GM18505 (cell line): ENCODE measurements at regions not wholly inside any gene's neighbourhood (a gene's known extent, or its start where the extent isn't known, plus 50 kb on each side); places are given as distances from the start of the nearest gene placed in this dataset.

Source experiments
- ATAC-seq: cut with Tn5 transposase; IDR thresholded peaks from one replicate; pipeline ENCODE4 v1.9.1; 2021; ENCODE audit not compliant: unreplicated experiment
- POLR2A ChIP-seq: IDR thresholded peaks from 4 replicates; pipeline ENCODE4 v1.6.1; 2011; ENCODE audit warnings: borderline replicate concordance; ENCODE audit not compliant: insufficient read depth, insufficient read length; ENCODE audit errors: extremely low read depth

DNA sequence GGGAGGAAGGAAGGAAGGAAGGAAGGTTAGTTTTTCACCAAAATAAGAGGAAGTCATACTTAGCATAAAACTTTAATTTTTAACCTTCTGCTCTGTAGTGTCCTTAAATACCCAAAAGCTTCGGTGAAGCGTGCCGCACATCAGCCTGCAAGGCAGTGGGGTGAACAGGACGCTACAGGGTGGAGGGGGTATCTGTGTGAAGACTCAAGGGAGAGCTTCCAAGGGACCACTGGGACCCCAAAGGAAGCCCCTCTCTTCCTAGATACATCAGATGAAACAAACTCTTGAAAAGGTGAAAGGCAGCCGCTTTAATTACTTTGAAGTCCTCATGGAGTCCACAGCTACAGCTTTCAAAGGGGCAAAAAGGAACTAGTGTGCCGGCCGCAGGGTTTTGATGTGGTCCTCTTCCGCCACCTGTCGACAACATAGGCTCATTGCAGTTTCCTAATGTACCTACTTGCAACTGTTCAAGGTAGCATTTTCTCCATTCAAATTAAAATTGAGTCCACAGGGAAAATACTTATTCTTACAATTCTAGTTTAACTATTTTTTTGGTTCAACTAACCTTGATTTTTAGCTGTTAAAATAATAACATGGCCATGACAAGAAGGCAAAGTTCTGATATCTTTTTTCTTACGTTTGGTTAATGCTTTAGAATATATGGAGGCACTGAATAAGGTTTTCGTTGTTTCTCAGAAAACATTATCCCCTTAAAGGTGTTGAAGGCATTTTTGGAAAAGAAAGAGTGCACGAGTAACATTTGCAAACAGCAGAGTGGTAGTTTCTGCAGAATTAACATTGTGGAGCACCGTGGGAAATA lies 135.0 kb upstream of the RIPOR2 start:
- ATAC-seq: peak; percentile 86

DNA sequence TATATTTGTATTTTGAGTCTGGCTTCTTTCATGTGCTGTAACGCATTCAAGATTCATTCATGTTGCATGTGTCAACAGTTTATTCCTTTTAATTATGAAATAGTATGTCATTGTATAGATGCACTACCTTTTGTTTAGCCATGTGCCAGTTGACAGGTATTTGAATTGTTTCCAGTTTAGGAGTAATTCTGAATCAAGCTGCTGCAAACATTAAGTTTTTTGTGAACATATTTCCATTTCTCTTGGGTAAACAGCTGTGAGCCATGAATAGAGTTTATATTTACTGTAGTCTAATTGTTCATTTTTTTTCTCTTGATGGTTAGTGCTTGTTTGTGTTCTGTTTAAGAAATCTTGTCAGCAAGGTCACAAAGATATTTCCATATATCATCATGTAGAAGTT lies 142.4 kb upstream of the RIPOR2 start:
- no peak for ATAC-seq
- no peak for TF ChIP-seq POLR2A

More for the DNA sequence above, 135.0 kb upstream of the RIPOR2 start:
- TF ChIP-seq POLR2A: no peak

DNA sequence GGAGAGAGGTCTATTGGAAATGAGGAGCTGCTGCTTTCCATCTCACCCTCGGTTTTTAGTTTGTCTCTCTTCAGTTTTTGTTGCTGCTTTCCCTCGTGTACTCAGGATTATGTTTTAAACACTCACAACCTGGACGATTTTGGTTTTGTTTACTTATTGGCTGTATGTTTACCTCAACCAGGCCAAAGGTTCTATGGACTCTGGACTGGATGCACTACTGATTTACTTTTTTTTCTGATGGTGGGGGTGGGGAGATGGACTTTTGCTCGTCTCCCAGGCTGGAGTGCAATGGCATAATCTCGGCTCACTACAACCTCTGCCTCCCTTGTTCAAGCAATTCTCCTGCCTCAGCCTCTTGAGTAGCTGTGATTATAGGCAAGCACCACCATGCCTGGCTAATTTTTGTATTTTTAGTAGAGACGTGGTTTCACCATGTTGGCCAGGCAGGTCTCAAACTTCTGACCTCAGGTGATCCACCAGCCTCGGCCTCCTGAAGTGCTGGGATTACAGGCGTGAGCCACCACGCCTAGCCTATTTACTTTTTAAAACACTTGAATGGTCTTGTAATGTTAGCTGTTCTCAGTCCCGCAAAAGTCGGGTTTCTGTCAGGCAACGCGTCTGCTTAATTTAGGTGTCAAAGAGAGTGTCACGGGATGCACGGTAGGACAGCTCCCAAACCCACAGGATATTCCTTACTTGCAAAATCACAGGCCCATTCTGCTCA lies 148.2 kb upstream of the RIPOR2 start:
- TF ChIP-seq POLR2A: no peak
- ATAC-seq: no peak

GRCh38 chr6:25084508-25084833 lies 148.7 kb upstream of the RIPOR2 start:
- ATAC-seq: no peak
- no peak for TF ChIP-seq POLR2A

GRCh38 chr6:25085756-25086155 lies 150.0 kb upstream of the RIPOR2 start:
- no peak for TF ChIP-seq POLR2A
- no peak for ATAC-seq

- ATAC-seq: no peak
Observed at GRCh38 chr6:25086500-25087091, 150.8 kb upstream of the RIPOR2 start.

DNA sequence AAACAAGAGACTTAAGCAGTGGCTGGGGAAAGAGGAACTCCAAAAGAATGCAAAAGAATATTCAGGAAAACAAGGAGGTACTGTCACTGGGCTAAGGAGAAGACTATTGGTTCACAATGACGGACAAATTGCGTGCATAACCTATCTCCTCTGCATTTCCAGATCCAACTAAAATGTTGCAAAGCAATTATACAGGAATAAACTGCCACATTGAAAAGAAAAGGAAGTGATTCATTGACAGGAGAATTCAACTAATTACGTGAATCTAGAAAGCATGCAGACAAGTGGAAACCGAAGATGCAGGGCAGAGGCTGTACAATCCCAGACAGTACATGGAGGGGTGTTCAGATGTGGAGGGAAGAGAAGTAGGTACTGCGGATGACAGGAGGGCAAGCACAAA lies 152.8 kb upstream of the RIPOR2 start:
- TF ChIP-seq POLR2A: no peak
- ATAC-seq: no peak

More at GRCh38 chr6:25086500-25087091, 150.8 kb upstream of the RIPOR2 start:
- no peak for TF ChIP-seq POLR2A

DNA sequence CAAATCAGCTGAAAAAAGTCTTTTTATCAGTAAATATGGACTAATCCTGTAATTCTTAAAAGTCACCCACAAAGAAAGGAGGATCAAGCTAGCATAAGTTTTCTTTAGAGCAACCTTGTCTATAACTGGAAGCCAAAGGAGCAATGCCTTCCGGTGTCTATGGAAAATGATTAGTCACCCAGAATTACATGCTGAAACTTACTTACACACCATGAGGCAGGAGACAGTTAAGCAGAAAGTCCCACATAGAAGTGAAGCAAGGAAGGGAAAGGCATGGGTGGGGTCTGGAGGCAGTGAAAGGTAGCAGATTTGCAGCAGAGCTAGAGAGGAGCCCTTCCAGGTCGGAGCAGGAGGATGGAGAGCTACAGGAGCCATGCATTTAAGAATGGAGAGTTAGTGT lies 153.7 kb upstream of the RIPOR2 start:
- TF ChIP-seq POLR2A: no peak
- no peak for ATAC-seq

- TF ChIP-seq POLR2A: no peak
- no peak for ATAC-seq
Observed at GRCh38 chr6:25094726-25095125, 159.0 kb upstream of the RIPOR2 start.

- no peak for TF ChIP-seq POLR2A
- no peak for ATAC-seq
Observed at GRCh38 chr6:25100288-25100687, 164.5 kb upstream of the RIPOR2 start.

- TF ChIP-seq POLR2A: no peak
- no peak for ATAC-seq
Observed at GRCh38 chr6:25103603-25104002, 167.8 kb upstream of the RIPOR2 start.

DNA sequence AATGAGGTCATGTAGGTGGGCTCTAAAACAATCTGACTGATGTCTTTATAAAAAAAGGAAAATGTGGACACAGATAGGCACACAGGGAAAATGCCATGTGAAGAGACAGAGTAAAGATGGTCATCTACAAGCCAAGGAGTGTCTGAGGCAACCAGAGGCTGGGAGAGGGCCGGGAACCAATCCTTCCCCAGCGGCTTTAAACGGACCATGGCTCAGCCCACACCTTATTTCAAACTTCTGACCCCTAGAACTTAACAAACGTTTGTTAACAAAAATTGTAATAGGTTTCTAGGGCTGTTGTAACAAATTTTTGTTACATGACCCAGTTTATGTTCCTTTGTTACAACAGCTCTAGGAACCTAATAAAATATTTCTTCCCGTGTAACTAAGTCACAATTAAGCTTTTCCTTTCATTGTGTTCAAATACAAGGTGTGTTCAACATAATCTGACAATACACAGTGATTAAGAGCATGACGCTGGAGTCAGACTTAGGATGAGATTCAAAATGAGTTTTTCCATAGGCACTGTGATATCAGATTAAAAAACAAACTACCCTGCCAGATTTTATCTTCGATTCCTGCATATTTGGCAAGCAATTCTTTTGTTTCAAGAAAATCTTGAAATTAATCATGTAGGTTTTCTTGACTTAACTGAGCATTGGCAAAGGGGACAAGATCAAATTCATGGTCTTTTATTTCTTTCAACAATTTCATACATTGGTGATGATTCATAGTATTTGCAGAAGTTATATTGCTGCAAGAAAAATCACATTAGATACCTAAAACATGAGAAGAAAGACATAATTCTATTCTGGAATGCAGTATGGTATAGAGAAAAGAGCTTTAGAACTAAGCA lies 169.5 kb upstream of the RIPOR2 start:
- no peak for ATAC-seq
- TF ChIP-seq POLR2A: no peak

- TF ChIP-seq POLR2A: no peak
- ATAC-seq: no peak
Observed at GRCh38 chr6:25107218-25107617, 171.5 kb upstream of the RIPOR2 start.
